K562 (cell line): ENCODE measurements at regions not wholly inside any gene's neighbourhood (a gene's known extent, or its start where the extent isn't known, plus 50 kb on each side); places are given as distances from the start of the nearest gene placed in this dataset.

Source experiments
- ATAC-seq: fragments of 200-7000 bp; cut with Tn5 transposase; 3 replicates; pipeline ENCODE4 v1.9.1; 2020; ENCODE audit warnings: moderate library complexity
- BruUV-seq: library from RNA; stranded (reverse); fragments of 400-500 nt; replicated peaks from 2 replicates; lab custom pipeline; 2021; lab: Mats Ljungman, UMichigan
- CTCF ChIA-PET: fragments of 300-600 bp; formaldehyde crosslinking; extraction: SDS; loops from one replicate; lab custom pipeline; 2021; ENCODE audit warnings: low intra/inter-chr PET ratio; lab: Yijun Ruan, JAX
- POLR2A ChIA-PET: fragments of 300-600, 350-650 bp; sonication (Branson Sonifier 250); formaldehyde crosslinking; extraction: SDS; loops from one replicate; lab custom pipeline; 2021; ENCODE audit warnings: antibody characterized with exemption, inconsistent platforms; lab: Yijun Ruan, JAX
- DNase-seq, 4 experiments: peaks; one replicate each; pipeline versions ENCODE4 v3.0.0 to v3.0.0-alpha.2; 2011 to 2018; ENCODE audit warnings: low spot score in 3 of 4, mixed read lengths in 3 of 4; ENCODE audit errors: extremely low read depth in 1 of 4
- FAIRE-seq: peaks from 2 replicates; lab custom pipeline; 2011; peaks lifted over from hg19 to GRCh38; lab: Jason Lieb, UNC
- H2AFZ ChIP-seq: 2 replicates; pipeline ENCODE4 v1.6.0; 2011; ENCODE audit warnings: low read depth, low read length, control low read depth, inconsistent platforms
- H3K27ac ChIP-seq: fragments of 200-600 bp; 3 replicates; pipeline ENCODE4 v1.8.0; 2011; ENCODE audit warnings: low read depth, mild to moderate bottlenecking, control low read depth, inconsistent platforms, low read length, moderate library complexity, mixed read lengths; ENCODE audit errors: extremely low read depth
- H3K27me3 ChIP-seq, 2 experiments: fragments of 300-600 bp in 1 of 2; 2 replicates in 1 of 2; 3 replicates in 1 of 2; pipeline versions ENCODE4 v1.6.0 to v1.8.0; 2011; ENCODE audit warnings: inconsistent platforms in 2 of 2, low read length in 2 of 2, mild to moderate bottlenecking in 1 of 2, mixed read lengths in 1 of 2, moderate library complexity in 1 of 2; ENCODE audit not compliant: control insufficient read depth in 2 of 2, insufficient read depth in 2 of 2
- H3K36me3 ChIP-seq: fragments of 300-600 bp; 3 replicates; pipeline ENCODE4 v1.8.0; 2011; ENCODE audit warnings: mild to moderate bottlenecking, low read length, inconsistent platforms; ENCODE audit not compliant: control insufficient read depth, insufficient read depth
- H3K4me1 ChIP-seq, 2 experiments: fragments of 200-600 bp in 1 of 2; replicated peaks in 1 of 2; 2 replicates in 1 of 2; 3 replicates in 1 of 2; pipeline versions ENCODE4 v1.5.1 to v1.8.0; 2011; ENCODE audit warnings: inconsistent platforms in 2 of 2, low read length in 2 of 2, mild to moderate bottlenecking in 1 of 2, mixed read lengths in 1 of 2, moderate library complexity in 1 of 2; ENCODE audit not compliant: control insufficient read depth in 2 of 2, insufficient read depth in 2 of 2
- H3K4me2 ChIP-seq: 2 replicates; pipeline ENCODE4 v1.6.1; 2011; ENCODE audit warnings: low read length, control low read depth, inconsistent platforms, mixed read lengths; ENCODE audit not compliant: insufficient read depth
- H3K4me3 ChIP-seq: fragments of 200-600 bp; sonication (generic), shearing (Covaris generic); 2 replicates; pipeline ENCODE4 v1.5.1; 2016; ENCODE audit warnings: control low read depth, inconsistent platforms
- H3K79me2 ChIP-seq: fragments of 200-600 bp; 3 replicates; pipeline ENCODE4 v1.8.0; 2011; ENCODE audit warnings: low read length, inconsistent platforms; ENCODE audit not compliant: control insufficient read depth, insufficient read depth
- H3K9ac ChIP-seq, 2 experiments: 2 replicates each; pipeline versions ENCODE4 v1.6.0 to v1.6.1; 2011; ENCODE audit warnings: low read depth in 2 of 2, low read length in 2 of 2, control low read depth in 1 of 2, inconsistent platforms in 1 of 2, mild to moderate bottlenecking in 1 of 2, mixed read lengths in 1 of 2; ENCODE audit not compliant: insufficient read depth in 1 of 2
- H3K9me1 ChIP-seq: one replicate; pipeline ENCODE4 v1.6.0; 2011; ENCODE audit warnings: inconsistent platforms, mild to moderate bottlenecking, low read length, moderate library complexity; ENCODE audit not compliant: control insufficient read depth, insufficient read depth
- H3K9me3 ChIP-seq: replicated peaks from 2 replicates; pipeline ENCODE4 v1.5.1; 2011; ENCODE audit warnings: low read depth, low read length, inconsistent platforms; ENCODE audit not compliant: control insufficient read depth, insufficient read depth
- H4K20me1 ChIP-seq: replicated peaks from 2 replicates; pipeline ENCODE4 v1.6.1; 2011; ENCODE audit warnings: low read length, inconsistent platforms, mixed read lengths; ENCODE audit not compliant: control insufficient read depth, insufficient read depth
- BCLAF1 ChIP-seq, 2 experiments: fragments of 450-650 bp in 1 of 2; IDR thresholded peaks; 2 replicates each; pipeline ENCODE4 v1.6.1; 2011 to 2017; ENCODE audit warnings: low read depth in 2 of 2, antibody characterized with exemption in 1 of 2, borderline replicate concordance in 1 of 2, low read length in 1 of 2, mild to moderate bottlenecking in 1 of 2, mixed read lengths in 1 of 2; ENCODE audit not compliant: control insufficient read depth in 1 of 2
- CHD2 ChIP-seq: IDR thresholded peaks from 2 replicates; pipeline ENCODE4 v1.6.1; 2011; ENCODE audit warnings: low read depth, low read length
- E2F6 ChIP-seq, 2 experiments: IDR thresholded peaks; 2 replicates each; pipeline ENCODE4 v1.6.1; 2011; ENCODE audit warnings: borderline replicate concordance in 1 of 2, control low read depth in 1 of 2, low read depth in 1 of 2, low read length in 1 of 2, mild to moderate bottlenecking in 1 of 2, mixed read lengths in 1 of 2, moderate library complexity in 1 of 2; ENCODE audit not compliant: insufficient read depth in 1 of 2, insufficient read length in 1 of 2, poor library complexity in 1 of 2, severe bottlenecking in 1 of 2; ENCODE audit errors: extremely low read depth in 1 of 2
- FOXA3 ChIP-seq, 2 experiments: fragments of 450-650 bp in 1 of 2; sonication (generic) in 1 of 2; formaldehyde crosslinking; IDR thresholded peaks in 1 of 2; conservative IDR thresholded peaks in 1 of 2; 2 replicates each; pipeline versions ENCODE4 v1.4.0 to v1.8.0; 2020 to 2022; ENCODE audit warnings: mild to moderate bottlenecking in 2 of 2, missing genetic modification reagents in 1 of 2
- L3MBTL2 ChIP-seq: fragments of 450-650 bp; IDR thresholded peaks from 2 replicates; pipeline ENCODE4 v1.6.1; 2016; ENCODE audit warnings: mild to moderate bottlenecking, moderate library complexity
- MIER1 ChIP-seq: fragments of 450-650 bp; IDR thresholded peaks from 2 replicates; pipeline ENCODE4 v1.6.1; 2016; ENCODE audit warnings: antibody characterized with exemption, mild to moderate bottlenecking, low read depth
- MYNN ChIP-seq, 2 experiments: sonication (generic); formaldehyde crosslinking in 1 of 2; IDR thresholded peaks; 2 replicates each; pipeline versions ENCODE4 v1.5.0 to v1.6.1; 2016 to 2020; ENCODE audit warnings: antibody characterized with exemption in 1 of 2, missing genetic modification reagents in 1 of 2
- RFX7 ChIP-seq: fragments of 250-450 bp; sonication (Bioruptor Pico); IDR thresholded peaks from 2 replicates; pipeline ENCODE4 v1.5.1; 2021; ENCODE audit warnings: mild to moderate bottlenecking
- ZBTB26 ChIP-seq: fragments of 450-650 bp; formaldehyde crosslinking; IDR thresholded peaks from 2 replicates; pipeline ENCODE4 v1.4.0; 2022; ENCODE audit warnings: missing genetic modification characterization
- ZNF253 ChIP-seq: fragments of 250-450 bp; sonication (Bioruptor Pico); conservative IDR thresholded peaks from 2 replicates; pipeline ENCODE4 v1.6.1; 2021; ENCODE audit warnings: mild to moderate bottlenecking
- ZNF316 ChIP-seq: fragments of 450-650 bp; IDR thresholded peaks from 2 replicates; pipeline ENCODE4 v1.6.1; 2016
- ZNF408 ChIP-seq: fragments of 250-450 bp; sonication (Bioruptor Pico); IDR thresholded peaks from 2 replicates; pipeline ENCODE4 v1.4.0; 2020; ENCODE audit warnings: low read depth, mild to moderate bottlenecking, moderate library complexity
- WGBS: fragments of 100-300 bp; shearing (Covaris generic); methylation state at CpG from one replicate; pipeline ENCODE4 v1.1.6; 2016; ENCODE audit warnings: low coverage, mixed read lengths; ENCODE audit not compliant: insufficient coverage; ENCODE audit errors: missing lambda C conversion rate; 5-methylcytosine and 5-hydroxymethylcytosine counted together
- in situ Hi-C: fragments of 300-500 bp; cut with MboI; formaldehyde crosslinking; loops from 4 replicates; pipeline ENCODE4 v1.15.0; 2018; ENCODE audit warnings: inconsistent platforms, mixed read lengths
- intact Hi-C: fragments of 100-400 bp; cut with micrococcal nuclease; formaldehyde crosslinking; loops from 2 replicates; pipeline ENCODE4 v1.14.2; 2022
- TF ChIP-seq, protein P1 (sequence below), 2 experiments: fragments of 450-650 bp; IDR thresholded peaks; 2 replicates each; pipeline ENCODE4 v1.6.1; 2016
- TF ChIP-seq, protein P2 (sequence below): fragments of 450-650 bp; IDR thresholded peaks from 2 replicates; pipeline ENCODE4 v1.6.1; 2017; ENCODE audit warnings: mild to moderate bottlenecking, moderate library complexity

DNA sequence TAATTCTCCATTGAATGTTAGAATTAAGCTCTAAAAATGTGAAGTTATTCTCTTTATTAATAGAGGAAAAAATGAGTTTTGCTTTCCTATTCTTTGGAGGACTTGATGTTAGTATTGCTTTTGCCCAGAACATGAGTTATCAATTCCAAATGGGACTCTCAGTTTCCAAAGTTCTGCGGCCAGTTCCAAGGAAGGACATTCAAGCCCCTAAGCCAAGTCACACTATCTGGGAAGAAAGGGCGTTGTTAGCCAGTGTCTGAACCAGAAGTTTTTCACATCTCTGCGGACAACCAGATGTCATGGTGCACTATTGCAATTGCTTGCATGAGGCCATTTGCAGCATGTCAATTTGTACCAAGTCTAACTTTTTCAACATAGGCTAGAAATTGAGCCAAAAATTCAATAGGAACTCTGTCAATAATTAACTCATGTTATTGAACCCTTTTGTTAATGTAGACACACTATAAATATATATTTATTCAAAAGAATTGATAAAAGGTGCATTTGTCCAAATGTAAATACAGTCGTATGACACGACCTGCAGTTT lies 183.3 kb upstream of the PIK3R1 start:
- intact Hi-C loops: no loop called here
- no peak overlapping the region for H3K4me2 ChIP-seq
- 0% methylated on average over 4 of the region's 5 CpGs for WGBS
- ChIA-PET POLR2A (interaction anchor here (0.6 to 0.7 kb wide), 2 partner anchors 21 to 1841 kb away, joined by 3 read pairs; no protein-coding TSS in a partner anchor), CTCF (no interaction called here)
- DNase-seq (no peak), FAIRE-seq (no peak), ATAC-seq (no peak)
- no peaks in the 10 kb centered on the region for H4K20me1 ChIP-seq
- no peaks in the 10 kb centered on the region for H3K79me2 ChIP-seq
- no peaks in the 10 kb centered on the region for H3K4me1 ChIP-seq
- H3K9me3 ChIP-seq: no peaks in the 10 kb centered on the region
- in situ Hi-C loops: no loop called here
- no peak overlapping the region for H2AFZ ChIP-seq
- no peaks in the 10 kb centered on the region for H3K36me3 ChIP-seq
- no peak overlapping the region for H3K27ac ChIP-seq
- no peak overlapping the region for H3K4me3 ChIP-seq
- no peaks in the 10 kb centered on the region; a peak in 1 of 5 replicates for H3K27me3 ChIP-seq
- H3K9me1 ChIP-seq: no peaks in the 10 kb centered on the region
- BruUV-seq: no TSS peak
- H3K9ac ChIP-seq: no peak overlapping the region
- TF ChIP-seq, protein P1, sequence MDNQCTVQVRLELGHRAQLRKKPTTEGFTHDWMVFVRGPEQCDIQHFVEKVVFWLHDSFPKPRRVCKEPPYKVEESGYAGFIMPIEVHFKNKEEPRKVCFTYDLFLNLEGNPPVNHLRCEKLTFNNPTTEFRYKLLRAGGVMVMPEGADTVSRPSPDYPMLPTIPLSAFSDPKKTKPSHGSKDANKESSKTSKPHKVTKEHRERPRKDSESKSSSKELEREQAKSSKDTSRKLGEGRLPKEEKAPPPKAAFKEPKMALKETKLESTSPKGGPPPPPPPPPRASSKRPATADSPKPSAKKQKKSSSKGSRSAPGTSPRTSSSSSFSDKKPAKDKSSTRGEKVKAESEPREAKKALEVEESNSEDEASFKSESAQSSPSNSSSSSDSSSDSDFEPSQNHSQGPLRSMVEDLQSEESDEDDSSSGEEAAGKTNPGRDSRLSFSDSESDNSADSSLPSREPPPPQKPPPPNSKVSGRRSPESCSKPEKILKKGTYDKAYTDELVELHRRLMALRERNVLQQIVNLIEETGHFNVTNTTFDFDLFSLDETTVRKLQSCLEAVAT (IDR thresholded peaks at IDR 0.05): no peak
- TF ChIP-seq, protein P2, sequence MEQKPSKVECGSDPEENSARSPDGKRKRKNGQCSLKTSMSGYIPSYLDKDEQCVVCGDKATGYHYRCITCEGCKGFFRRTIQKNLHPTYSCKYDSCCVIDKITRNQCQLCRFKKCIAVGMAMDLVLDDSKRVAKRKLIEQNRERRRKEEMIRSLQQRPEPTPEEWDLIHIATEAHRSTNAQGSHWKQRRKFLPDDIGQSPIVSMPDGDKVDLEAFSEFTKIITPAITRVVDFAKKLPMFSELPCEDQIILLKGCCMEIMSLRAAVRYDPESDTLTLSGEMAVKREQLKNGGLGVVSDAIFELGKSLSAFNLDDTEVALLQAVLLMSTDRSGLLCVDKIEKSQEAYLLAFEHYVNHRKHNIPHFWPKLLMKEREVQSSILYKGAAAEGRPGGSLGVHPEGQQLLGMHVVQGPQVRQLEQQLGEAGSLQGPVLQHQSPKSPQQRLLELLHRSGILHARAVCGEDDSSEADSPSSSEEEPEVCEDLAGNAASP: no peak
- TF ChIP-seq ZBTB26 (CRISPR knock-in tag) (no peak), CHD2 (no peak), ZNF316 (no peak), MYNN (IDR thresholded peaks at IDR 0.05) (no peak), MYNN (CRISPR knock-in tag; IDR thresholded peaks at IDR 0.05) (no peak), FOXA3 (CRISPR knock-in tag; conservative IDR thresholded peaks at IDR 0.05 in 1 of 2, IDR thresholded peaks at IDR 0.05 in 1 of 2) (no peak), L3MBTL2 (no peak), RFX7 (CRISPR knock-in tag) (no peak), E2F6 (IDR thresholded peaks at IDR 0.05; ENCODE audit: borderline replicate concordance in 1 of 2, extremely low read depth in 1 of 2, insufficient read depth in 1 of 2, insufficient read length in 1 of 2, low read depth in 1 of 2, low read length in 1 of 2, poor library complexity in 1 of 2, severe bottlenecking in 1 of 2) (no peak), BCLAF1 (IDR thresholded peaks at IDR 0.05; ENCODE audit: borderline replicate concordance in 1 of 2, control insufficient read depth in 1 of 2, low read depth in 2 of 2, low read length in 1 of 2) (no peak), MIER1 (no peak), ZNF253 (CRISPR knock-in tag) (no peak), ZNF408 (CRISPR knock-in tag) (no peak)
